Cardiac muscle cell (in vitro differentiated cells and primary cell): ENCODE measurements at regions not wholly inside any gene's neighbourhood (a gene's known extent, or its start where the extent isn't known, plus 50 kb on each side); places are given as distances from the start of the nearest gene placed in this dataset.
"Not testable (repeated sequence)": the region's sequence is repeated elsewhere in the genome, so short reads cannot be mapped to it uniquely, and the experiment has no call there.

Source experiments
- DNase-seq, 2 donors: peaks; one replicate each; pipeline versions ENCODE4 v3.0.0 to v3.0.0-alpha.2; 2010 to 2017; ENCODE audit warnings: low read depth in 1 of 2, low spot score in 1 of 2
- H3K27ac ChIP-seq: fragments of 200-600 bp; sonication (generic); 2 replicates; pipeline ENCODE4 v1.5.1; 2016
- H3K27me3 ChIP-seq: fragments of 200-600 bp; sonication (generic); 2 replicates; pipeline ENCODE4 v1.6.0; 2016; ENCODE audit warnings: control low read depth
- H3K36me3 ChIP-seq: fragments of 200-600 bp; sonication (generic); 2 replicates; pipeline ENCODE4 v1.5.1; 2016; ENCODE audit warnings: control low read depth
- H3K4me1 ChIP-seq: fragments of 200-600 bp; sonication (generic); 2 replicates; pipeline ENCODE4 v1.8.1; 2017; ENCODE audit warnings: low read depth, mild to moderate bottlenecking, mixed run types
- H3K4me3 ChIP-seq: fragments of 200-600 bp; sonication (generic); 2 replicates; pipeline ENCODE4 v1.5.1; 2016; ENCODE audit warnings: mild to moderate bottlenecking
- H3K9me3 ChIP-seq: fragments of 200-600 bp; sonication (generic); 2 replicates; pipeline ENCODE4 v1.5.1; 2017; ENCODE audit warnings: low read depth, mild to moderate bottlenecking, control low read depth
- CTCF ChIP-seq: IDR thresholded peaks from 2 replicates; pipeline ENCODE4 v1.5.1; 2012; ENCODE audit warnings: low read depth, mild to moderate bottlenecking, low read length

- H3K4me3 ChIP-seq, H3K4me1 ChIP-seq, DNase-seq, H3K9me3 ChIP-seq, H3K27me3 ChIP-seq, H3K27ac ChIP-seq, H3K36me3 ChIP-seq: not testable (repeated sequence)
Measured at GRCh38 chr21:25531538-25532250, 75.6 kb downstream of the MRPL39 start.

GRCh38 chr21:25528515-25528914 lies 78.8 kb downstream of the MRPL39 start:
- Histone ChIP-seq H3K27me3 (no peaks in the 10 kb centered on the region), H3K4me1 (no peaks in the 10 kb centered on the region), H3K36me3 (no peaks in the 10 kb centered on the region), H3K27ac (no peak overlapping the region), H3K4me3 (no peak overlapping the region), H3K9me3 (no peaks in the 10 kb centered on the region)
- DNase-seq, result no peak
- TF ChIP-seq CTCF, result no peak

- DNase-seq, result peak; percentile 2 to 68
- H3K36me3 ChIP-seq, result no peaks in the 10 kb centered on the region
- no peaks in the 10 kb centered on the region for H3K27me3 ChIP-seq
- H3K27ac ChIP-seq, result peak overlapping the region; percentile 68
- H3K4me1 ChIP-seq, result peaks cover 14% of the 10 kb centered on the region
- no peaks in the 10 kb centered on the region for H3K9me3 ChIP-seq
- no peak for TF ChIP-seq CTCF
- no peak overlapping the region for H3K4me3 ChIP-seq
Measured at GRCh38 chr21:25518491-25518911, 88.8 kb downstream of the MRPL39 start.

- Histone ChIP-seq H3K27ac (peak overlapping the region; percentile 34), H3K9me3 (no peaks in the 10 kb centered on the region), H3K4me3 (no peak overlapping the region), H3K4me1 (peaks cover 14% of the 10 kb centered on the region), H3K36me3 (no peaks in the 10 kb centered on the region), H3K27me3 (no peaks in the 10 kb centered on the region)
- DNase-seq, result peak in 1 of 2 donors; percentile 14
- TF ChIP-seq CTCF, result no peak
Measured at GRCh38 chr21:25515484-25516405, 91.5 kb downstream of the MRPL39 start.

GRCh38 chr21:25513810-25514209 lies 93.5 kb downstream of the MRPL39 start:
- no peaks in the 10 kb centered on the region for H3K27me3 ChIP-seq
- no peaks in the 10 kb centered on the region for H3K36me3 ChIP-seq
- no peak overlapping the region for H3K27ac ChIP-seq
- TF ChIP-seq CTCF, result no peak
- H3K4me1 ChIP-seq, result peaks cover 18% of the 10 kb centered on the region
- H3K9me3 ChIP-seq, result no peaks in the 10 kb centered on the region
- DNase-seq, result no peak
- H3K4me3 ChIP-seq, result no peak overlapping the region
